GM15510 (cell line): ENCODE measurements at regions not wholly inside any gene's neighbourhood (a gene's known extent, or its start where the extent isn't known, plus 50 kb on each side); places are given as distances from the start of the nearest gene placed in this dataset.

Experiments
- POLR2A ChIP-seq: IDR thresholded peaks from 3 replicates; pipeline ENCODE4 v1.6.1; 2011; ENCODE audit warnings: borderline replicate concordance; ENCODE audit not compliant: insufficient read length; ENCODE audit errors: extremely low read depth

- TF ChIP-seq POLR2A: no peak
Observed at GRCh38 chrX:39736216-39737211, 361.2 kb downstream of the BCOR start.

- no peak for TF ChIP-seq POLR2A
Observed at GRCh38 chrX:39739585-39739984, 358.2 kb downstream of the BCOR start.

GRCh38 chrX:39740078-39740477 lies 357.7 kb downstream of the BCOR start:
- TF ChIP-seq POLR2A: no peak

- TF ChIP-seq POLR2A: no peak
Observed at GRCh38 chrX:39741904-39742303, 355.9 kb downstream of the BCOR start.

DNA sequence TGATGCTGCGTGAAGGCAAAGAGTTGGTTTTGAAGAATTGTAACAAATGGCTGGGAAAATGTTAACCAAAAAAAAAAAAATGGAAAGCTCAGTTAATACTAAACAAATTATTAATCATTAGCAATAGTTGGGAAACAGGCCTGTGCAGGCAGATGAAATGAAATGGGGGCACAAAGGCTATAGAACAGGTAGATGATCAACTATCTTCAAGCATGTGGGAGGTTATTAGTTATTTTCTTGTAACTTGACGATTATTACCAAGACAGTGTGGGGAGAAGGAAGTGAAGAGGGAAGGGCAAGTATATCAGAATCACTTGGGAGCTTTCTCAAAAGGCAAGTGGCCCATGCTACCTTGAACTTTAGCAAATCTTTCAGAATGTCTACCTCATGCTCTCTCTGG lies 351.9 kb downstream of the BCOR start:
- TF ChIP-seq POLR2A: no peak

GRCh38 chrX:39749135-39749534 lies 348.6 kb downstream of the BCOR start:
- no peak for TF ChIP-seq POLR2A

DNA sequence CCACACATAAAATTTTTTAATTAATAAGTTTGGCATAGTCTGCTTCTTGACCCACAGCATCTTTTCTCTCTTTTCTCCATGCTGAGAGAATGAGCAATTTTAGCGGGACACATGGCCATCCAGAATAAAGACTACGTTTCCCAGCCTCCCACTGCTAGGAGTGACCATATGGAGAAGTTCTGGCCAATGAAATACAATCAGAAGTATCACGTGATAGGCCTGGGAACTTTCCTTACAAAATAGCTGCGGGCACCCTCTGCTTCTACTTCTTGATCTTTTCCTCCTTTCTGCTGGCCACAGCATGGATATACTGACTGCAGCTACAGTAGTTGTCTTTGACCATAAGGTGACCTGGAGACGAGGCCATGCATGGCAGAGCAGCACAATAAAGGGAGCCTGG lies 348.0 kb downstream of the BCOR start:
- TF ChIP-seq POLR2A: no peak

GRCh38 chrX:39750256-39750790 lies 347.4 kb downstream of the BCOR start:
- TF ChIP-seq POLR2A: no peak

DNA sequence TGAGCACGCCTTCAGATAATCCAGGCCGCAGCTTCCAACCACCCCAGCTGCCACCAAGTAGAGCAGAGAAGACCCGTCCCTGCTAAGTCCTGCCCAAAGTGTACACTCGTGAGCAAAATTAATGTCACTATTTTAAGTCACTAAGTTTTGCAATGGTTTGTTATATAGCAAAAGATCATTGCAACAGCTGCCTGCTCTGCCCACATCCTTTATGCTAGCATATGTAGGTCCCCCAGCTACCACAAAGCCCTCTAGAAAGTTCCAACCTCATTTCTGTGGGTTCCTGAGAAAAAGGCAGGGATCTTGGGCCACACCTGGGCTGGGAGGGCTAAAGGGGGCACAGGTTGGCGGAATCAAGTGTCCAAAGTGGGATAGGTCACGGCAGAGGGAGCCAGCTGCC lies 346.9 kb downstream of the BCOR start:
- TF ChIP-seq POLR2A: no peak

DNA sequence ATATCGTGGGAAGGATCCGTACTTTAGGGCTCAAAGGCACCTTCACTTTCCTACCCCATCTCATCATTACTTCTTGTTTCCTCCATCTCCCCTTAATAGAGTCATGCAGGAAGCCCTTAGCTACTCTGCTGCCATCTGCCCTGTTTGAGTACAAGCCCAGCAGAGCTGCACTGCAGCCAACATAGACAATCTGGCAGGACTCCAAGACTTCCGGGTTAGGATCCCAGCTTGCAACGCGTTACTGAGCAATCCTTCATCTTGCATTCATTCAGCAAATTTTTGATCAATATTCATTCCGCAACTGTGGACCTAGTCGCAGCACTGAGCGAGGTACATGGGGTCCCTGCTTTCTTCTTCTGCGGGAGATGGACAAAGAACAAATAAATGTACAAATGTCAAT lies 344.9 kb downstream of the BCOR start:
- no peak for TF ChIP-seq POLR2A

DNA sequence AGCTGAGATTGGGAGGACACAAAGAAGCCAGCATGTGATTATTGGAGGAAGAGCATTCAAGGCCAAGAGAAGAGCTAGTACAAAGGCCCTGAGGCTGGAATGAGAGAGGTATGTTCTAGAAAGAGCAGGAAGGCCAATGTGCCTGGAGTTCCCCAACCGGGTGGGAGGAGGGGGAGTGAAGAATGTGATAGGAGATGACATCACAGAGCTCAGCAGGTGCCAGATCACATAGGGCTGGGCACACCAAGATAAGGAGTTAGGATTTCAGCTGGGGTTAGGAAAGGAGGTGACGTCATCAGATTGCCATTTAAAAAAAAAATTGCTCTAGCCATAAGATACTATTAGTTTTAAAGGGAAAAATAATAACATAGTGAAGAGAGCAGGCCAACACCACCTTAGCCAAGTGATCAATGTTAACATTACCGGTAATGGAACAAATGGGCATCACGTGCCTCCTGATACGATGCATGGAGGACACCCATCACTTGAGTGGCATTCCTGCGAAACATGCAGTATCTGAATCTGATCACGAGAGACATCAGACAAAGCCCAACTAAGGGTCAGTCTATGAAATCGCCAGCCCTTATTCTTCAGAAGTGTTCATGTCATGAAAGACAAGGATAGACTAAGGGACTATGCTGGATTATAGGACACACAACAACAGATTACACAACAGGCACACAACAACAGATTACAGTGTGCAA lies 344.3 kb downstream of the BCOR start:
- TF ChIP-seq POLR2A: no peak

DNA sequence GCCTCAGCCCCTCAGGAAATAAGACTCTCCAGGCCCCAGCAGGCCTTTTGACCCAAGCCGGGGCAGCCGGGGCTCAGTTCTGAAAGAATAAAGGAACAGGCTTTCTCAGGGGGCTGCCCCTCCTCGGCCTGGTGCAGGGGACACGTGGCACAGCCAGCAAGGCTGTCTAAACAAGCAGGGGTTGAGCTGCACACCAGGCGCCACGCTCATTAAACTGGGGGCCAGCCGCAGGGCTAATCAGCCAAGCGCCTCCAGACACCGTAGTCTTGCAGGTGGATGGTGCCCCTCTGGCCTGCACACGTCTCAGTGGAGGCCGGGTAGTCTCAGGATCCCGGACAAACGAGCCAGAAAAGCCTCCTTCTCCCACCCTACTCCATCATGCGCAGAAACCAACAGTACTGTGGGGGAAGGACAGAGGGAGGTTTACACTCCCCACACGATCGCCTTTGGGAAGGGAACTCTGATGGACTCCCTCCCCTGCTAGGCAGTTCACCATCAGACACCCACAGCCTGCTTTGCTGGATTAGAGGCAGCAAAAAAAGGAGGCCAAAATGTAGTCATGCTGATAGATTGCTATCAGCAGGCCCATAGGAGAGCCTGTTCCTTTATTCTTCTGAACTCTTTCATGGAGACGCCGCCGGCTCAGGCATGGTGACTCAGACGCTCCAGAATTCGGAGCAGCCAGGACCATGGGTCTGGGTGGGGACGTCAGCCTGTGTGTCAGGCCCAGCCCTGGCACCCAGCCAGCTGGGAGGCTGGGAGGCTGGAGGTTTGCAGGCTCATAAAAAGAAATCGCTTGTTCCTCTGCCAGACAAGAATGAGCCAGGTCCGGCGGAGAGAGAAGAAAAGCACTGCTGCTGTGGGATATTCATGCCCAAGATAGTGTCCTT lies 342.4 kb downstream of the BCOR start:
- TF ChIP-seq POLR2A: no peak

- no peak for TF ChIP-seq POLR2A
Observed at GRCh38 chrX:39756086-39756883, 341.5 kb downstream of the BCOR start.

DNA sequence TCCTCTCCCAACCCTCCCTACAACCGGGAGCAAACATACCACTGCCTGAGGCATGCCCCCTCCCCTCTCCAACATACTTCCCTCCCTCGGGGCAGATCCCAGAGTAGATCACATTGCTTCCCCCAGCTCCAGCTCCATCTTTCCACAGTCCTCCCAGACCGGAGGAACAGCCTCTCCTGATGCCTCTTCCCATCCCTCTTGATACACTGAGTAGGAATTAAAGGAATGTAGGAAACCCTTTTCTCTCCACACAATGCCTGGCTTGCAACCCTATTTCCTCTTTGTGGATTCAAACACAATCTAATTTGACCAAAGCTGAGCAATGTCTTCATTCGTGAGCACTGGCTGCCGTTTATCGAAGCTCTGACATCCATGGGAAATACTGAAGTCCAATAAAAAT lies 339.8 kb downstream of the BCOR start:
- no peak for TF ChIP-seq POLR2A
